ENCODE measurements at regions not wholly inside any gene's neighbourhood (a gene's known extent, or its start where the extent isn't known, plus 50 kb on each side); places are given as distances from the start of the nearest gene placed in this dataset.
"Not testable (repeated sequence)": the region's sequence is repeated elsewhere in the genome, so short reads cannot be mapped to it uniquely, and the experiment has no call there.

GRCh38 chr20:56744325-56744821 is 115.3 kb downstream of the TFAP2C start:
- not testable (repeated sequence) for H3K79me1 ChIP-seq (ENCODE audit: low read length); H2BK15ac ChIP-seq (replicated peaks; ENCODE audit: low read depth); H3K4me2 ChIP-seq (ENCODE audit: low read length); H4K5ac ChIP-seq (ENCODE audit: low read length); DNase-seq; H4K8ac ChIP-seq (ENCODE audit: low read depth, low read length); H3K4me1 ChIP-seq (ENCODE audit: control insufficient read depth, low read depth, low read length); H3K56ac ChIP-seq (ENCODE audit: low read length); H3K9ac ChIP-seq (ENCODE audit: low read length); H2AK5ac ChIP-seq (ENCODE audit: low read length); H3K23ac ChIP-seq (ENCODE audit: low read length); H3K4ac ChIP-seq (ENCODE audit: low read depth, low read length); H3K4me3 ChIP-seq (ENCODE audit: low read length); H3K79me2 ChIP-seq (ENCODE audit: control insufficient read depth, insufficient read depth, low read length); H2BK120ac ChIP-seq (ENCODE audit: low read depth, low read length); H3K18ac ChIP-seq (ENCODE audit: low read length); H2BK5ac ChIP-seq (ENCODE audit: low read length); H3K27me3 ChIP-seq (ENCODE audit: insufficient read depth, low read length, poor library complexity); H3K36me3 ChIP-seq (ENCODE audit: control insufficient read depth, insufficient read depth, low read length); H3K27ac ChIP-seq (ENCODE audit: low read depth, low read length)
- WGBS (ENCODE audit: extremely low coverage, insufficient coverage, low lambda C conversion rate) = no CpG with 5 or more reads among the region's 4 CpGs

GRCh38 chr20:56748476-56749377 is 119.6 kb downstream of the TFAP2C start:
- Histone ChIP-seq H3K79me2 (ENCODE audit: control insufficient read depth, insufficient read depth, low read length) (no peaks in the 10 kb centered on the region), H3K56ac (ENCODE audit: low read length) (peak overlapping the region; percentile 54), H3K18ac (ENCODE audit: low read length) (no peak overlapping the region), H3K4me2 (ENCODE audit: low read length) (peak overlapping the region; percentile 2), H3K4me1 (ENCODE audit: control insufficient read depth, low read depth, low read length) (peaks cover 8% of the 10 kb centered on the region), H3K4ac (ENCODE audit: low read depth, low read length) (peak overlapping the region; percentile 74), H2AK5ac (ENCODE audit: low read length) (no peak overlapping the region), H3K79me1 (ENCODE audit: low read length) (no peaks in the 10 kb centered on the region), H3K23ac (ENCODE audit: low read length) (no peak overlapping the region), H3K36me3 (ENCODE audit: control insufficient read depth, insufficient read depth, low read length) (no peaks in the 10 kb centered on the region), H2BK5ac (ENCODE audit: low read length) (no peak overlapping the region), H3K27ac (ENCODE audit: low read depth, low read length) (peak overlapping the region; percentile 18), H4K8ac (ENCODE audit: low read depth, low read length) (no peak overlapping the region), H4K5ac (ENCODE audit: low read length) (no peak overlapping the region), H2BK15ac (replicated peaks; ENCODE audit: low read depth) (no peak overlapping the region), H3K9ac (ENCODE audit: low read length) (peak overlapping the region; percentile 3), H3K4me3 (ENCODE audit: low read length) (no peak overlapping the region), H2BK120ac (ENCODE audit: low read depth, low read length) (no peak overlapping the region), H3K27me3 (ENCODE audit: insufficient read depth, low read length, poor library complexity) (no peaks in the 10 kb centered on the region)
- peak; percentile 82 for DNase-seq
- WGBS (ENCODE audit: extremely low coverage, insufficient coverage, low lambda C conversion rate) = no CpG with 5 or more reads among the region's 8 CpGs

- Histone ChIP-seq H3K4me1 (ENCODE audit: control insufficient read depth, low read depth, low read length) (peaks cover 8% of the 10 kb centered on the region), H3K4ac (ENCODE audit: low read depth, low read length) (no peak overlapping the region), H3K9ac (ENCODE audit: low read length) (no peak overlapping the region), H2BK5ac (ENCODE audit: low read length) (no peak overlapping the region), H4K8ac (ENCODE audit: low read depth, low read length) (no peak overlapping the region), H4K5ac (ENCODE audit: low read length) (no peak overlapping the region), H3K18ac (ENCODE audit: low read length) (no peak overlapping the region), H3K23ac (ENCODE audit: low read length) (no peak overlapping the region), H3K79me2 (ENCODE audit: control insufficient read depth, insufficient read depth, low read length) (no peaks in the 10 kb centered on the region), H3K4me3 (ENCODE audit: low read length) (no peak overlapping the region), H2BK15ac (replicated peaks; ENCODE audit: low read depth) (no peak overlapping the region), H3K36me3 (ENCODE audit: control insufficient read depth, insufficient read depth, low read length) (no peaks in the 10 kb centered on the region), H3K56ac (ENCODE audit: low read length) (no peak overlapping the region), H3K4me2 (ENCODE audit: low read length) (no peak overlapping the region), H2AK5ac (ENCODE audit: low read length) (no peak overlapping the region), H3K79me1 (ENCODE audit: low read length) (no peaks in the 10 kb centered on the region), H2BK120ac (ENCODE audit: low read depth, low read length) (no peak overlapping the region), H3K27me3 (ENCODE audit: insufficient read depth, low read length, poor library complexity) (no peaks in the 10 kb centered on the region), H3K27ac (ENCODE audit: low read depth, low read length) (no peak overlapping the region)
- no CpG with 5 or more reads among the region's 17 CpGs for WGBS (ENCODE audit: extremely low coverage, insufficient coverage, low lambda C conversion rate)
- peak; percentile 93 for DNase-seq
These were observed 121.3 kb downstream of the TFAP2C start for GRCh38 chr20:56750430-56750829.

GRCh38 chr20:56752274-56752673 is 123.2 kb downstream of the TFAP2C start:
- no peak overlapping the region for H4K5ac ChIP-seq (ENCODE audit: low read length)
- H4K8ac ChIP-seq (ENCODE audit: low read depth, low read length) = no peak overlapping the region
- no peaks in the 10 kb centered on the region for H3K79me1 ChIP-seq (ENCODE audit: low read length)
- H3K79me2 ChIP-seq (ENCODE audit: control insufficient read depth, insufficient read depth, low read length) = no peaks in the 10 kb centered on the region
- no peaks in the 10 kb centered on the region for H3K27me3 ChIP-seq (ENCODE audit: insufficient read depth, low read length, poor library complexity)
- no peak overlapping the region for H3K4me3 ChIP-seq (ENCODE audit: low read length)
- H3K4me2 ChIP-seq (ENCODE audit: low read length) = no peak overlapping the region
- no peak overlapping the region for H3K23ac ChIP-seq (ENCODE audit: low read length)
- H3K36me3 ChIP-seq (ENCODE audit: control insufficient read depth, insufficient read depth, low read length) = no peaks in the 10 kb centered on the region
- no peak overlapping the region for H3K18ac ChIP-seq (ENCODE audit: low read length)
- peaks cover 8% of the 10 kb centered on the region for H3K4me1 ChIP-seq (ENCODE audit: control insufficient read depth, low read depth, low read length)
- no peak overlapping the region for H3K27ac ChIP-seq (ENCODE audit: low read depth, low read length)
- H3K56ac ChIP-seq (ENCODE audit: low read length) = peak overlapping the region; percentile 17
- H2AK5ac ChIP-seq (ENCODE audit: low read length) = no peak overlapping the region
- DNase-seq = no peak
- H2BK15ac ChIP-seq (replicated peaks; ENCODE audit: low read depth) = no peak overlapping the region
- WGBS (ENCODE audit: extremely low coverage, insufficient coverage, low lambda C conversion rate) = no CpG with 5 or more reads among the region's 8 CpGs
- no peak overlapping the region for H3K4ac ChIP-seq (ENCODE audit: low read depth, low read length)
- no peak overlapping the region for H2BK5ac ChIP-seq (ENCODE audit: low read length)
- H3K9ac ChIP-seq (ENCODE audit: low read length) = no peak overlapping the region
- no peak overlapping the region for H2BK120ac ChIP-seq (ENCODE audit: low read depth, low read length)

- H3K18ac ChIP-seq (ENCODE audit: low read length) = no peak overlapping the region
- no peak overlapping the region for H2AK5ac ChIP-seq (ENCODE audit: low read length)
- H2BK120ac ChIP-seq (ENCODE audit: low read depth, low read length) = no peak overlapping the region
- no peaks in the 10 kb centered on the region for H3K79me1 ChIP-seq (ENCODE audit: low read length)
- H3K36me3 ChIP-seq (ENCODE audit: control insufficient read depth, insufficient read depth, low read length) = no peaks in the 10 kb centered on the region
- no peak overlapping the region for H3K4ac ChIP-seq (ENCODE audit: low read depth, low read length)
- no peak overlapping the region for H3K4me3 ChIP-seq (ENCODE audit: low read length)
- no peak overlapping the region for H3K56ac ChIP-seq (ENCODE audit: low read length)
- no peak overlapping the region for H2BK5ac ChIP-seq (ENCODE audit: low read length)
- no peaks in the 10 kb centered on the region for H3K27me3 ChIP-seq (ENCODE audit: insufficient read depth, low read length, poor library complexity)
- peaks cover under 1% of the 10 kb centered on the region for H3K4me1 ChIP-seq (ENCODE audit: control insufficient read depth, low read depth, low read length)
- H4K5ac ChIP-seq (ENCODE audit: low read length) = no peak overlapping the region
- no peak for DNase-seq
- H2BK15ac ChIP-seq (replicated peaks; ENCODE audit: low read depth) = no peak overlapping the region
- H3K23ac ChIP-seq (ENCODE audit: low read length) = no peak overlapping the region
- no CpG with 5 or more reads among the region's 3 CpGs for WGBS (ENCODE audit: extremely low coverage, insufficient coverage, low lambda C conversion rate)
- H3K9ac ChIP-seq (ENCODE audit: low read length) = no peak overlapping the region
- no peak overlapping the region for H3K4me2 ChIP-seq (ENCODE audit: low read length)
- no peaks in the 10 kb centered on the region for H3K79me2 ChIP-seq (ENCODE audit: control insufficient read depth, insufficient read depth, low read length)
- no peak overlapping the region for H3K27ac ChIP-seq (ENCODE audit: low read depth, low read length)
- no peak overlapping the region for H4K8ac ChIP-seq (ENCODE audit: low read depth, low read length)
These were observed 126.1 kb downstream of the TFAP2C start for GRCh38 chr20:56755201-56755600.
